Epithelial cell of esophagus (primary cell): ENCODE measurements at regions not wholly inside any gene's neighbourhood (a gene's known extent, or its start where the extent isn't known, plus 50 kb on each side); places are given as distances from the start of the nearest gene placed in this dataset.

Experiments used
- DNase-seq: peaks from one replicate; pipeline ENCODE4 v3.0.0; 2010; ENCODE audit warnings: low read depth
- H3K4me3 ChIP-seq: 2 replicates; pipeline ENCODE4 v1.5.1; 2011; ENCODE audit warnings: mild to moderate bottlenecking, low read length, control low read depth
- CTCF ChIP-seq: IDR thresholded peaks from 2 replicates; pipeline ENCODE4 v1.5.1; 2011; ENCODE audit warnings: low read depth, mild to moderate bottlenecking, low read length, control low read depth, inconsistent platforms; ENCODE audit not compliant: insufficient read depth; ENCODE audit errors: missing control alignments

- TF ChIP-seq CTCF: no peak
- peak; percentile 29 for DNase-seq
Observed at GRCh38 chr2:228417956-228418355, 236.5 kb upstream of the SPHKAP start.

GRCh38 chr2:228417526-228417925, 236.0 kb upstream of the SPHKAP start:
- DNase-seq: peak; percentile 72
- no peak for TF ChIP-seq CTCF
- no peak overlapping the region for H3K4me3 ChIP-seq

More at GRCh38 chr2:228417956-228418355, 236.5 kb upstream of the SPHKAP start:
- H3K4me3 ChIP-seq: no peak overlapping the region

GRCh38 chr2:228410061-228410460, 228.6 kb upstream of the SPHKAP start:
- no peak for TF ChIP-seq CTCF
- H3K4me3 ChIP-seq: no peak overlapping the region
- no peak for DNase-seq

GRCh38 chr2:228409493-228409892, 228.0 kb upstream of the SPHKAP start:
- H3K4me3 ChIP-seq: no peak overlapping the region
- no peak for TF ChIP-seq CTCF
- DNase-seq: no peak

GRCh38 chr2:228408529-228409227, 227.2 kb upstream of the SPHKAP start:
- no peak for DNase-seq
- no peak overlapping the region for H3K4me3 ChIP-seq
- TF ChIP-seq CTCF: no peak

GRCh38 chr2:228407821-228408220, 226.3 kb upstream of the SPHKAP start:
- no peak for DNase-seq
- H3K4me3 ChIP-seq: no peak overlapping the region
- no peak for TF ChIP-seq CTCF
